ENCODE measurements at regions not wholly inside any gene's neighbourhood (a gene's known extent, or its start where the extent isn't known, plus 50 kb on each side); places are given as distances from the start of the nearest gene placed in this dataset.
"Not testable (repeated sequence)": the region's sequence is repeated elsewhere in the genome, so short reads cannot be mapped to it uniquely, and the experiment has no call there.

DNA sequence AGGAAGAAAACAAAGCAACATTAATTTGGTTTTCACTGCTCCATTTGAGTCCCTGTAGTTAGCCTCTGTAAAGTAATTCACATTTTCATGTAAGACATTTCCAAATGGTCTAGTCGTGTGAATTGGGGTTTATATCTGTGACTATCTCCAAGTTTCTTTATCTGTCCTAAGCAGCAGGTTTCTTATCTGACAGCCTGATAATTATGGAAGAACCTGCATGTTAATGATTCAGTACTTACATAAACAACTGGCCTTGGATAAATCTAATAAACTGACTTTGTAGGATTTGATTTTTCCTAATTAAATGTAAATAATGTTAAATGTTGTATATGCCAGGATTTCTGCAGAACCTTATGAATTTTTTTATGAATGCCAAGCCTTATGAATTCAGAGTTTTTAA is 964.9 kb downstream of the NR2F1-AS1 start:
- H3K4me3 ChIP-seq (replicated peaks in 1 of 4; ENCODE audit: control extremely low read depth in 1 of 4, insufficient read depth in 1 of 4, low read depth in 3 of 4, low read length in 4 of 4) = no peak overlapping the region
- no peaks in the 10 kb centered on the region for H3K79me2 ChIP-seq (ENCODE audit: control insufficient read depth, insufficient read depth, low read length)
- H3K9me3 ChIP-seq (ENCODE audit: control insufficient read depth, insufficient read depth, low read depth, low read length) = no peaks in the 10 kb centered on the region
- no peaks in the 10 kb centered on the region for H3K4me1 ChIP-seq (ENCODE audit: control insufficient read depth, extremely low read depth, insufficient read depth, low read length)
- H3K36me3 ChIP-seq (ENCODE audit: control insufficient read depth, insufficient read depth, low read length) = no peaks in the 10 kb centered on the region
- DNase-seq (ENCODE audit: low read depth in 2 of 2) = peak in 1 of 2 donors; percentile 3
- no peak overlapping the region for H3K9ac ChIP-seq (ENCODE audit: insufficient read depth, low read length)
- no peak overlapping the region for H3K27ac ChIP-seq (ENCODE audit: insufficient read depth, low read length)
- H4K20me1 ChIP-seq (ENCODE audit: control insufficient read depth, extremely low read depth, insufficient read depth, low read length) = no peaks in the 10 kb centered on the region
- H2AFZ ChIP-seq (ENCODE audit: low read length) = no peak overlapping the region
- no peak for TF ChIP-seq EZH2 (IDR thresholded peaks at IDR 0.05; ENCODE audit: low read length, missing control alignments)
- TF ChIP-seq, protein P1, sequence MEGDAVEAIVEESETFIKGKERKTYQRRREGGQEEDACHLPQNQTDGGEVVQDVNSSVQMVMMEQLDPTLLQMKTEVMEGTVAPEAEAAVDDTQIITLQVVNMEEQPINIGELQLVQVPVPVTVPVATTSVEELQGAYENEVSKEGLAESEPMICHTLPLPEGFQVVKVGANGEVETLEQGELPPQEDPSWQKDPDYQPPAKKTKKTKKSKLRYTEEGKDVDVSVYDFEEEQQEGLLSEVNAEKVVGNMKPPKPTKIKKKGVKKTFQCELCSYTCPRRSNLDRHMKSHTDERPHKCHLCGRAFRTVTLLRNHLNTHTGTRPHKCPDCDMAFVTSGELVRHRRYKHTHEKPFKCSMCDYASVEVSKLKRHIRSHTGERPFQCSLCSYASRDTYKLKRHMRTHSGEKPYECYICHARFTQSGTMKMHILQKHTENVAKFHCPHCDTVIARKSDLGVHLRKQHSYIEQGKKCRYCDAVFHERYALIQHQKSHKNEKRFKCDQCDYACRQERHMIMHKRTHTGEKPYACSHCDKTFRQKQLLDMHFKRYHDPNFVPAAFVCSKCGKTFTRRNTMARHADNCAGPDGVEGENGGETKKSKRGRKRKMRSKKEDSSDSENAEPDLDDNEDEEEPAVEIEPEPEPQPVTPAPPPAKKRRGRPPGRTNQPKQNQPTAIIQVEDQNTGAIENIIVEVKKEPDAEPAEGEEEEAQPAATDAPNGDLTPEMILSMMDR (conservative IDR thresholded peaks at IDR 0.05 in 1 of 2, IDR thresholded peaks at IDR 0.05 in 1 of 2; ENCODE audit: low read depth in 1 of 2, low read length in 2 of 2) = no peak
- H3K4me2 ChIP-seq (ENCODE audit: extremely low read depth, insufficient read depth, low read length) = no peak overlapping the region
- no peaks in the 10 kb centered on the region for H3K27me3 ChIP-seq (ENCODE audit: control insufficient read depth, insufficient read depth, low read length)

DNA sequence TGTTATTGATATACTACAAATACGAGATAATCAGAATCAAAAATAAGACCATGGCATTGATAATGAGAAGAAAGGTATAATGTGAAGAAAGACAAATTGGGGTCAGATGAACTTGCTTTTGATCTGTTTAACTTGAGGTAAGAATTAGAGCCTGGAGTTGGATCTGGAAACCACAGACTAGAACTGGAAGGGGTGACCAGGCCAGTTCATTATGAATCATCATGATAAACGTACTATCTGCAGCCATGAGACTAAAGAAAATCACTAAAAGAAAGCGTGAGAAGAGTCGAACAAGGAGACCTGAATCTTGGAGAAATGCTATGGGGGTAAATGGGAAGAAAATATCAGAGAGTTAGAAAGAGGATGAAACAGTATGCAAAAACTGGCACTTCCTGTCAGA is 967.5 kb downstream of the NR2F1-AS1 start:
- DNase-seq (ENCODE audit: low read depth in 2 of 2) = peak; percentile 23 to 79
- H3K4me2 ChIP-seq (ENCODE audit: extremely low read depth, insufficient read depth, low read length) = no peak overlapping the region

DNA sequence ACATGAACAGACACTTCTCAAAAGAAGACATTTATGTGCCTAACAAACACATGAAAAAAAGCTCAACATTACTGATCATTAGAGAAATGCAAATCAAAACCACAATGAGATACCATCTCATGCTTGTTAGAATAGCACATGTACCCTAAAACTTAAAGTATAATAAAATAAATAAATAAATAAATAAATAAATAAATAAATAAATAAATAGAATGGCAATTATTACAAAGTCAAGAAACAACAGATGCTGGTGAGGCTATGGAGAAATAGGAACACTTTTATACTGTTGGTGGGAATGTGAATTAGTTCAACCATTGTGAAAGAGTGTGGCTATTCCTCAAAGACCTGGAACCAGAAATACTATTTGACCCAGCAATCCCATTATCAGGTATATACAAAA is 970.6 kb downstream of the NR2F1-AS1 start:
- H3K9me3 ChIP-seq (ENCODE audit: control insufficient read depth, insufficient read depth, low read depth, low read length); H3K4me2 ChIP-seq (ENCODE audit: extremely low read depth, insufficient read depth, low read length); H3K27me3 ChIP-seq (ENCODE audit: control insufficient read depth, insufficient read depth, low read length); DNase-seq (ENCODE audit: low read depth in 2 of 2); H3K36me3 ChIP-seq (ENCODE audit: control insufficient read depth, insufficient read depth, low read length); H3K4me3 ChIP-seq (replicated peaks in 1 of 4; ENCODE audit: control extremely low read depth in 1 of 4, insufficient read depth in 1 of 4, low read depth in 3 of 4, low read length in 4 of 4); H3K4me1 ChIP-seq (ENCODE audit: control insufficient read depth, extremely low read depth, insufficient read depth, low read length); H4K20me1 ChIP-seq (ENCODE audit: control insufficient read depth, extremely low read depth, insufficient read depth, low read length); H3K27ac ChIP-seq (ENCODE audit: insufficient read depth, low read length); H3K79me2 ChIP-seq (ENCODE audit: control insufficient read depth, insufficient read depth, low read length); H2AFZ ChIP-seq (ENCODE audit: low read length); H3K9ac ChIP-seq (ENCODE audit: insufficient read depth, low read length): not testable (repeated sequence)

More for the DNA sequence above, 967.5 kb downstream of the NR2F1-AS1 start:
- no peaks in the 10 kb centered on the region for H3K4me1 ChIP-seq (ENCODE audit: control insufficient read depth, extremely low read depth, insufficient read depth, low read length)
- H4K20me1 ChIP-seq (ENCODE audit: control insufficient read depth, extremely low read depth, insufficient read depth, low read length) = no peaks in the 10 kb centered on the region
- no peak overlapping the region for H3K9ac ChIP-seq (ENCODE audit: insufficient read depth, low read length)
- H3K4me3 ChIP-seq (replicated peaks in 1 of 4; ENCODE audit: control extremely low read depth in 1 of 4, insufficient read depth in 1 of 4, low read depth in 3 of 4, low read length in 4 of 4) = no peak overlapping the region
- TF ChIP-seq EZH2 (IDR thresholded peaks at IDR 0.05; ENCODE audit: low read length, missing control alignments) = no peak
- TF ChIP-seq, protein P1 (conservative IDR thresholded peaks at IDR 0.05 in 1 of 2, IDR thresholded peaks at IDR 0.05 in 1 of 2; ENCODE audit: low read depth in 1 of 2, low read length in 2 of 2) = no peak
- H3K27me3 ChIP-seq (ENCODE audit: control insufficient read depth, insufficient read depth, low read length) = no peaks in the 10 kb centered on the region
- no peaks in the 10 kb centered on the region for H3K79me2 ChIP-seq (ENCODE audit: control insufficient read depth, insufficient read depth, low read length)
- no peak overlapping the region for H3K27ac ChIP-seq (ENCODE audit: insufficient read depth, low read length)
- no peaks in the 10 kb centered on the region for H3K9me3 ChIP-seq (ENCODE audit: control insufficient read depth, insufficient read depth, low read depth, low read length)
- H3K36me3 ChIP-seq (ENCODE audit: control insufficient read depth, insufficient read depth, low read length) = no peaks in the 10 kb centered on the region
- no peak overlapping the region for H2AFZ ChIP-seq (ENCODE audit: low read length)

Data from fibroblast of lung (primary cell).